Aorta (tissue), 5 donors: ENCODE measurements at regions not wholly inside any gene's neighbourhood (a gene's known extent, or its start where the extent isn't known, plus 50 kb on each side); places are given as distances from the start of the nearest gene placed in this dataset.

ENCODE experiments used
- ATAC-seq: fragments of 200-7000 bp; cut with Tn5 transposase; one replicate; pipeline ENCODE4 v1.9.1; 2022; ENCODE audit warnings: moderate library complexity; ENCODE audit not compliant: low FRiP score
- DNase-seq, 2 donors: peaks; one replicate each; pipeline ENCODE4 v3.0.0-alpha.2; 2020
- H3K27ac ChIP-seq, 2 donors: one replicate each; pipeline ENCODE4 v1.5.1; 2013; ENCODE audit warnings: low read length in 2 of 2, mild to moderate bottlenecking in 2 of 2, moderate library complexity in 2 of 2, control low read depth in 1 of 2, inconsistent platforms in 1 of 2, low read depth in 1 of 2
- H3K27me3 ChIP-seq, 2 donors: one replicate each; pipeline ENCODE4 v1.6.1; 2013; ENCODE audit warnings: control low read depth in 1 of 2, low read length in 1 of 2, mild to moderate bottlenecking in 1 of 2, moderate library complexity in 1 of 2; ENCODE audit not compliant: insufficient read depth in 2 of 2, control insufficient read depth in 1 of 2
- H3K36me3 ChIP-seq, 2 donors: one replicate each; pipeline ENCODE4 v1.6.1; 2013; ENCODE audit warnings: control low read depth in 1 of 2, low read length in 1 of 2, mild to moderate bottlenecking in 1 of 2; ENCODE audit not compliant: insufficient read depth in 2 of 2, control insufficient read depth in 1 of 2
- H3K4me1 ChIP-seq, 2 donors: one replicate each; pipeline ENCODE4 v1.6.1; 2013; ENCODE audit warnings: low read length in 2 of 2, control low read depth in 1 of 2, mild to moderate bottlenecking in 1 of 2, moderate library complexity in 1 of 2; ENCODE audit not compliant: insufficient read depth in 2 of 2, control insufficient read depth in 1 of 2
- H3K4me3 ChIP-seq, 2 donors: one replicate each; pipeline ENCODE4 v1.5.1; 2013; ENCODE audit warnings: low read length in 2 of 2, control low read depth in 1 of 2, mild to moderate bottlenecking in 1 of 2
- H3K9me3 ChIP-seq: one replicate; pipeline ENCODE4 v1.6.1; 2013; ENCODE audit warnings: mild to moderate bottlenecking, low read length; ENCODE audit not compliant: control insufficient read depth
- WGBS, 2 donors: extraction: QIAGEN DNeasy Blood & Tissue Kit; methylation state at CpG; one replicate each; pipeline ENCODE4 v1.1.7; 2013; 5-methylcytosine and 5-hydroxymethylcytosine counted together
- intact Hi-C, 2 donors: fragments of 100-400 bp; cut with DNase I; formaldehyde crosslinking; loops; one replicate each; pipeline versions ENCODE4 v1.14.2 to v1.15.0; 2022
- donor health status: healthy with polysubstance abuse.
- donor health status: Bipolar disorder and iron deficiency.
- donor health status: DM: no; HTN: no; CAD: no.
- donor health status: DM: no; HTN: no; CAD: no.
- donor health status: DM: yes; HTN: yes; CAD: no.

GRCh38 chr2:164115806-164116205, 380.0 kb upstream of the FIGN start:
- no peaks in the 10 kb centered on the region for H3K36me3 ChIP-seq
- H3K4me1 ChIP-seq = no peaks in the 10 kb centered on the region
- ATAC-seq (no peak), DNase-seq (no peak)
- intact Hi-C loops = no loop called here
- H3K4me3 ChIP-seq = no peak overlapping the region
- WGBS, 2 donors = 92 to 93% methylated on average over 4 of the region's 4 CpGs
- no peaks in the 10 kb centered on the region for H3K27me3 ChIP-seq
- H3K27ac ChIP-seq = no peak overlapping the region
- H3K9me3 ChIP-seq = no peaks in the 10 kb centered on the region

GRCh38 chr2:164114937-164115336, 379.1 kb upstream of the FIGN start:
- intact Hi-C loops = no loop called here

GRCh38 chr2:164112105-164112504, 376.3 kb upstream of the FIGN start:
- H3K27me3 ChIP-seq = no peaks in the 10 kb centered on the region
- H3K4me3 ChIP-seq = no peak overlapping the region
- H3K9me3 ChIP-seq = peaks cover 2% of the 10 kb centered on the region
- DNase-seq = no peak
- WGBS, 2 donors = 97% methylated on average over 2 of the region's 2 CpGs
- intact Hi-C loops = no loop called here
- no peak overlapping the region for H3K27ac ChIP-seq
- H3K36me3 ChIP-seq = no peaks in the 10 kb centered on the region
- no peak for ATAC-seq
- H3K4me1 ChIP-seq = no peaks in the 10 kb centered on the region

More at GRCh38 chr2:164114937-164115336, 379.1 kb upstream of the FIGN start:
- H3K9me3 ChIP-seq = no peaks in the 10 kb centered on the region
- H3K27me3 ChIP-seq = no peaks in the 10 kb centered on the region
- no peaks in the 10 kb centered on the region for H3K4me1 ChIP-seq
- no peaks in the 10 kb centered on the region for H3K36me3 ChIP-seq
- ATAC-seq (no peak), DNase-seq (no peak)
- no peak overlapping the region for H3K4me3 ChIP-seq
- H3K27ac ChIP-seq = no peak overlapping the region

- ATAC-seq = no peak
- DNase-seq = no peak
- H3K36me3 ChIP-seq = no peaks in the 10 kb centered on the region
- H3K27ac ChIP-seq = no peak overlapping the region
- no peak overlapping the region for H3K4me3 ChIP-seq
- H3K27me3 ChIP-seq = no peaks in the 10 kb centered on the region
- H3K4me1 ChIP-seq = no peaks in the 10 kb centered on the region
- intact Hi-C loops = no loop called here
- peaks cover 2% of the 10 kb centered on the region for H3K9me3 ChIP-seq
These were observed 374.7 kb upstream of the FIGN start for GRCh38 chr2:164110515-164110914.

GRCh38 chr2:164109006-164109405, 373.2 kb upstream of the FIGN start:
- peaks cover 2% of the 10 kb centered on the region for H3K9me3 ChIP-seq
- no peaks in the 10 kb centered on the region for H3K4me1 ChIP-seq
- no peaks in the 10 kb centered on the region for H3K27me3 ChIP-seq
- DNase-seq = peak in 1 of 2 donors; percentile 61
- H3K4me3 ChIP-seq = no peak overlapping the region
- H3K36me3 ChIP-seq = no peaks in the 10 kb centered on the region
- H3K27ac ChIP-seq = no peak overlapping the region
- ATAC-seq = no peak
- 94 to 96% methylated on average over 14 of the region's 14 CpGs for WGBS, 2 donors
- intact Hi-C loops = no loop called here

GRCh38 chr2:164103271-164103670, 367.5 kb upstream of the FIGN start:
- no peak for ATAC-seq
- no peak overlapping the region for H3K4me3 ChIP-seq
- H3K4me1 ChIP-seq = no peaks in the 10 kb centered on the region
- no peak for DNase-seq
- WGBS, 2 donors = 86 to 90% methylated on average over 6 of the region's 6 CpGs
- H3K27ac ChIP-seq = no peak overlapping the region
- no peaks in the 10 kb centered on the region for H3K36me3 ChIP-seq
- no peaks in the 10 kb centered on the region for H3K9me3 ChIP-seq
- intact Hi-C loops = no loop called here
- no peaks in the 10 kb centered on the region for H3K27me3 ChIP-seq

- Histone ChIP-seq H3K4me1 (no peaks in the 10 kb centered on the region), H3K27me3 (no peaks in the 10 kb centered on the region), H3K36me3 (no peaks in the 10 kb centered on the region), H3K4me3 (no peak overlapping the region), H3K27ac (no peak overlapping the region), H3K9me3 (no peaks in the 10 kb centered on the region)
- DNase-seq (no peak), ATAC-seq (no peak)
- 82 to 87% methylated on average over 1 of the region's 1 CpG for WGBS, 2 donors
- intact Hi-C loops = no loop called here
These were observed 366.6 kb upstream of the FIGN start for GRCh38 chr2:164102366-164102765.

- Histone ChIP-seq H3K27ac (no peak overlapping the region), H3K36me3 (no peaks in the 10 kb centered on the region), H3K9me3 (no peaks in the 10 kb centered on the region), H3K27me3 (no peaks in the 10 kb centered on the region), H3K4me1 (no peaks in the 10 kb centered on the region), H3K4me3 (no peak overlapping the region)
- intact Hi-C loops = no loop called here
- DNase-seq (no peak), ATAC-seq (no peak)
- 82 to 83% methylated on average over 4 of the region's 4 CpGs for WGBS, 2 donors
These were observed 355.9 kb upstream of the FIGN start for GRCh38 chr2:164091673-164092072.

GRCh38 chr2:164090533-164090932, 354.7 kb upstream of the FIGN start:
- H3K4me3 ChIP-seq = no peak overlapping the region
- H3K36me3 ChIP-seq = no peaks in the 10 kb centered on the region
- no peaks in the 10 kb centered on the region for H3K9me3 ChIP-seq
- DNase-seq (no peak), ATAC-seq (no peak)
- no peaks in the 10 kb centered on the region for H3K4me1 ChIP-seq
- no peak overlapping the region for H3K27ac ChIP-seq
- H3K27me3 ChIP-seq = no peaks in the 10 kb centered on the region
- intact Hi-C loops = no loop called here
- WGBS, 2 donors = 46% methylated on average over 3 of the region's 3 CpGs
